ENCODE measurements at regions not wholly inside any gene's neighbourhood (a gene's known extent, or its start where the extent isn't known, plus 50 kb on each side); places are given as distances from the start of the nearest gene placed in this dataset.

DNA sequence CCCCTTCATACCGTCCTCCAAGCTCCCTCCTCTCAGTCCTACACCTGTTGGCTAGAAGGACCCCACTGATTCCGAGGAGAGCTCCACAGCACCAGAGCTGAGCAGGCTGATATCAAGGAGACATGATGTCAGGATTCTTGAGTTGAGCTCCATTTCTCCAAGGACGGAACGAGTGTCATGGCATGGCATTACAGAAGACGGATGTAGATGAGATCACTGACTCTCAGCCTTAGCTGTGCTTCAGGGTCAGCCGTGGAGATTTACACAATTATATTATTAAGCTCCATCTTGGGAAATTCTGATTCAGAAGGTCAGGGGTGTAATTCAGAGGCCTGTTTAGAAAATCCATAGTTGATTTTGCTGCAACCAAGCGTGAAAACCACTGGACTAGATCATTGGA, 428.9 kb upstream of the B3GAT1 start:
- TF ChIP-seq, protein P1, sequence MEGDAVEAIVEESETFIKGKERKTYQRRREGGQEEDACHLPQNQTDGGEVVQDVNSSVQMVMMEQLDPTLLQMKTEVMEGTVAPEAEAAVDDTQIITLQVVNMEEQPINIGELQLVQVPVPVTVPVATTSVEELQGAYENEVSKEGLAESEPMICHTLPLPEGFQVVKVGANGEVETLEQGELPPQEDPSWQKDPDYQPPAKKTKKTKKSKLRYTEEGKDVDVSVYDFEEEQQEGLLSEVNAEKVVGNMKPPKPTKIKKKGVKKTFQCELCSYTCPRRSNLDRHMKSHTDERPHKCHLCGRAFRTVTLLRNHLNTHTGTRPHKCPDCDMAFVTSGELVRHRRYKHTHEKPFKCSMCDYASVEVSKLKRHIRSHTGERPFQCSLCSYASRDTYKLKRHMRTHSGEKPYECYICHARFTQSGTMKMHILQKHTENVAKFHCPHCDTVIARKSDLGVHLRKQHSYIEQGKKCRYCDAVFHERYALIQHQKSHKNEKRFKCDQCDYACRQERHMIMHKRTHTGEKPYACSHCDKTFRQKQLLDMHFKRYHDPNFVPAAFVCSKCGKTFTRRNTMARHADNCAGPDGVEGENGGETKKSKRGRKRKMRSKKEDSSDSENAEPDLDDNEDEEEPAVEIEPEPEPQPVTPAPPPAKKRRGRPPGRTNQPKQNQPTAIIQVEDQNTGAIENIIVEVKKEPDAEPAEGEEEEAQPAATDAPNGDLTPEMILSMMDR (IDR thresholded peaks at IDR 0.05 in 2 of 3, conservative IDR thresholded peaks at IDR 0.05 in 1 of 3; ENCODE audit: borderline replicate concordance in 1 of 3, insufficient read depth in 1 of 3, low read depth in 2 of 3, low read length in 2 of 3), result no peak
- TF ChIP-seq YY1 (IDR thresholded peaks at IDR 0.05; ENCODE audit: extremely low read depth, insufficient replicate concordance, low read depth, low read length) (no peak), CEBPB (IDR thresholded peaks at IDR 0.05; ENCODE audit: low read depth) (no peak), EZH2 (IDR thresholded peaks at IDR 0.05) (no peak), POLR2A (IDR thresholded peaks at IDR 0.05; ENCODE audit: borderline replicate concordance, extremely low read depth, insufficient read depth, insufficient read length) (no peak), SIN3A (IDR thresholded peaks at IDR 0.05; ENCODE audit: low read depth) (no peak), ELF1 (IDR thresholded peaks at IDR 0.05; ENCODE audit: borderline replicate concordance, low read depth) (no peak), JUND (IDR thresholded peaks at IDR 0.05) (no peak), POLR2AphosphoS5 (IDR thresholded peaks at IDR 0.05; ENCODE audit: low read depth, low read length) (no peak)
- TF ChIP-seq, protein P2, sequence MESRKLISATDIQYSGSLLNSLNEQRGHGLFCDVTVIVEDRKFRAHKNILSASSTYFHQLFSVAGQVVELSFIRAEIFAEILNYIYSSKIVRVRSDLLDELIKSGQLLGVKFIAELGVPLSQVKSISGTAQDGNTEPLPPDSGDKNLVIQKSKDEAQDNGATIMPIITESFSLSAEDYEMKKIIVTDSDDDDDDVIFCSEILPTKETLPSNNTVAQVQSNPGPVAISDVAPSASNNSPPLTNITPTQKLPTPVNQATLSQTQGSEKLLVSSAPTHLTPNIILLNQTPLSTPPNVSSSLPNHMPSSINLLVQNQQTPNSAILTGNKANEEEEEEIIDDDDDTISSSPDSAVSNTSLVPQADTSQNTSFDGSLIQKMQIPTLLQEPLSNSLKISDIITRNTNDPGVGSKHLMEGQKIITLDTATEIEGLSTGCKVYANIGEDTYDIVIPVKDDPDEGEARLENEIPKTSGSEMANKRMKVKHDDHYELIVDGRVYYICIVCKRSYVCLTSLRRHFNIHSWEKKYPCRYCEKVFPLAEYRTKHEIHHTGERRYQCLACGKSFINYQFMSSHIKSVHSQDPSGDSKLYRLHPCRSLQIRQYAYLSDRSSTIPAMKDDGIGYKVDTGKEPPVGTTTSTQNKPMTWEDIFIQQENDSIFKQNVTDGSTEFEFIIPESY (IDR thresholded peaks at IDR 0.05; ENCODE audit: extremely low read depth, insufficient replicate concordance, low read length), result no peak
- TF ChIP-seq, protein P3, sequence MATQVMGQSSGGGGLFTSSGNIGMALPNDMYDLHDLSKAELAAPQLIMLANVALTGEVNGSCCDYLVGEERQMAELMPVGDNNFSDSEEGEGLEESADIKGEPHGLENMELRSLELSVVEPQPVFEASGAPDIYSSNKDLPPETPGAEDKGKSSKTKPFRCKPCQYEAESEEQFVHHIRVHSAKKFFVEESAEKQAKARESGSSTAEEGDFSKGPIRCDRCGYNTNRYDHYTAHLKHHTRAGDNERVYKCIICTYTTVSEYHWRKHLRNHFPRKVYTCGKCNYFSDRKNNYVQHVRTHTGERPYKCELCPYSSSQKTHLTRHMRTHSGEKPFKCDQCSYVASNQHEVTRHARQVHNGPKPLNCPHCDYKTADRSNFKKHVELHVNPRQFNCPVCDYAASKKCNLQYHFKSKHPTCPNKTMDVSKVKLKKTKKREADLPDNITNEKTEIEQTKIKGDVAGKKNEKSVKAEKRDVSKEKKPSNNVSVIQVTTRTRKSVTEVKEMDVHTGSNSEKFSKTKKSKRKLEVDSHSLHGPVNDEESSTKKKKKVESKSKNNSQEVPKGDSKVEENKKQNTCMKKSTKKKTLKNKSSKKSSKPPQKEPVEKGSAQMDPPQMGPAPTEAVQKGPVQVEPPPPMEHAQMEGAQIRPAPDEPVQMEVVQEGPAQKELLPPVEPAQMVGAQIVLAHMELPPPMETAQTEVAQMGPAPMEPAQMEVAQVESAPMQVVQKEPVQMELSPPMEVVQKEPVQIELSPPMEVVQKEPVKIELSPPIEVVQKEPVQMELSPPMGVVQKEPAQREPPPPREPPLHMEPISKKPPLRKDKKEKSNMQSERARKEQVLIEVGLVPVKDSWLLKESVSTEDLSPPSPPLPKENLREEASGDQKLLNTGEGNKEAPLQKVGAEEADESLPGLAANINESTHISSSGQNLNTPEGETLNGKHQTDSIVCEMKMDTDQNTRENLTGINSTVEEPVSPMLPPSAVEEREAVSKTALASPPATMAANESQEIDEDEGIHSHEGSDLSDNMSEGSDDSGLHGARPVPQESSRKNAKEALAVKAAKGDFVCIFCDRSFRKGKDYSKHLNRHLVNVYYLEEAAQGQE (IDR thresholded peaks at IDR 0.05; ENCODE audit: low read depth), result no peak

All from HCT116 (cell line).